AG04450 (cell line): ENCODE measurements at regions not wholly inside any gene's neighbourhood (a gene's known extent, or its start where the extent isn't known, plus 50 kb on each side); places are given as distances from the start of the nearest gene placed in this dataset.

Source experiments
- CTCF ChIA-PET: fragments of 300-600, 350-600 bp; formaldehyde crosslinking; extraction: SDS; loops from one replicate; lab custom pipeline; 2022; ENCODE audit warnings: antibody characterized with exemption, inconsistent platforms; lab: Charles Lee
- POLR2A ChIA-PET: fragments of 350-600 bp; formaldehyde crosslinking; extraction: SDS; loops from one replicate; lab custom pipeline; 2021; ENCODE audit warnings: antibody characterized with exemption, inconsistent platforms; lab: Yijun Ruan, JAX
- DNase-seq: peaks from one replicate; pipeline ENCODE4 v3.0.0-alpha.2; 2011; ENCODE audit warnings: low read depth, low spot score
- H3K27ac ChIP-seq: one replicate; pipeline ENCODE4 v1.5.1; 2012; ENCODE audit warnings: low read depth, low read length, control low read depth
- H3K27me3 ChIP-seq: one replicate; pipeline ENCODE4 v1.6.0; 2012; ENCODE audit warnings: low read length; ENCODE audit not compliant: control insufficient read depth, insufficient read depth
- H3K4me3 ChIP-seq: 2 replicates; pipeline ENCODE4 v1.5.1; 2011; ENCODE audit warnings: mild to moderate bottlenecking, low read depth, low read length, control low read depth
- H3K9me3 ChIP-seq: 2 replicates; pipeline ENCODE4 v1.5.1; 2012; ENCODE audit warnings: low read length; ENCODE audit not compliant: control insufficient read depth, insufficient read depth
- CTCF ChIP-seq: IDR thresholded peaks from 2 replicates; pipeline ENCODE4 v1.5.1; 2011; ENCODE audit warnings: low read depth, low read length, control low read depth, inconsistent platforms

- TF ChIP-seq CTCF, result no peak
- no peak overlapping the region for H3K27ac ChIP-seq
- POLR2A ChIA-PET, result no interaction called here
- no peaks in the 10 kb centered on the region for H3K27me3 ChIP-seq
- CTCF ChIA-PET, result interaction anchor here (0.8 to 2.2 kb wide), 2 partner anchors 10 to 11 kb away, joined by 3 to 5 read pairs; no protein-coding TSS in a partner anchor
- H3K4me3 ChIP-seq, result no peak overlapping the region
- no peak for DNase-seq
- no peaks in the 10 kb centered on the region for H3K9me3 ChIP-seq
Observed at GRCh38 chr2:217724471-217724870, 278.3 kb downstream of the TNS1 start.

GRCh38 chr2:217723981-217724380 is 278.8 kb downstream of the TNS1 start:
- H3K4me3 ChIP-seq, result no peak overlapping the region
- ChIA-PET POLR2A (interaction anchor here (1.0 kb wide), 1 partner anchor 33 kb away, joined by 3 read pairs; no protein-coding TSS in a partner anchor), CTCF (interaction anchor here (0.8 to 2.2 kb wide), 4 partner anchors 10 to 213 kb away, joined by 3 to 6 read pairs (median 4); no protein-coding TSS in a partner anchor)
- no peak overlapping the region for H3K27ac ChIP-seq
- H3K27me3 ChIP-seq, result no peaks in the 10 kb centered on the region
- H3K9me3 ChIP-seq, result no peaks in the 10 kb centered on the region
- no peak for DNase-seq
- no peak for TF ChIP-seq CTCF

GRCh38 chr2:217722883-217723472 is 279.8 kb downstream of the TNS1 start:
- POLR2A ChIA-PET, result interaction anchor here (1.0 kb wide), 1 partner anchor 34 kb away, joined by 3 read pairs; no protein-coding TSS in a partner anchor

GRCh38 chr2:217717646-217718045 is 285.1 kb downstream of the TNS1 start:
- H3K27me3 ChIP-seq, result no peaks in the 10 kb centered on the region
- DNase-seq, result no peak
- peaks cover 5% of the 10 kb centered on the region for H3K9me3 ChIP-seq
- POLR2A ChIA-PET, result no interaction called here
- CTCF ChIA-PET, result interaction anchor here (0.6 kb wide), 1 partner anchor 544 kb away, joined by 3 read pairs; no protein-coding TSS in a partner anchor
- H3K27ac ChIP-seq, result no peak overlapping the region
- no peak for TF ChIP-seq CTCF
- H3K4me3 ChIP-seq, result no peak overlapping the region

More at GRCh38 chr2:217722883-217723472, 279.8 kb downstream of the TNS1 start:
- Histone ChIP-seq H3K27me3 (no peaks in the 10 kb centered on the region), H3K9me3 (no peaks in the 10 kb centered on the region), H3K27ac (no peak overlapping the region), H3K4me3 (no peak overlapping the region)
- DNase-seq, result no peak
- CTCF ChIA-PET, result interaction anchor here (0.8 to 2.2 kb wide), 5 partner anchors 8 to 1024 kb away, joined by 3 to 6 read pairs (median 4); no protein-coding TSS in a partner anchor
- no peak for TF ChIP-seq CTCF

GRCh38 chr2:217715484-217715883 is 287.3 kb downstream of the TNS1 start:
- DNase-seq, result no peak
- Histone ChIP-seq H3K27ac (no peak overlapping the region), H3K4me3 (no peak overlapping the region), H3K9me3 (peaks cover 5% of the 10 kb centered on the region), H3K27me3 (no peaks in the 10 kb centered on the region)
- no peak for TF ChIP-seq CTCF
- POLR2A ChIA-PET, result no interaction called here
- CTCF ChIA-PET, result interaction anchor here (0.6 kb wide), 2 partner anchors 209 to 1033 kb away, joined by 3 to 4 read pairs; no protein-coding TSS in a partner anchor
